NB4 (cell line): ENCODE measurements at regions not wholly inside any gene's neighbourhood (a gene's known extent, or its start where the extent isn't known, plus 50 kb on each side); places are given as distances from the start of the nearest gene placed in this dataset.

ENCODE experiments used
- DNase-seq: peaks from one replicate; pipeline ENCODE4 v3.0.0; 2010; ENCODE audit warnings: low read depth
- H3K4me3 ChIP-seq: one replicate; pipeline ENCODE4 v1.5.1; 2011; ENCODE audit warnings: mild to moderate bottlenecking, low read depth, low read length, moderate library complexity
- MYC ChIP-seq: IDR thresholded peaks from 2 replicates; pipeline ENCODE4 v1.6.1; 2011; ENCODE audit warnings: low read depth, low read length
- POLR2A ChIP-seq: IDR thresholded peaks from 2 replicates; pipeline ENCODE4 v1.6.1; 2011; ENCODE audit warnings: mild to moderate bottlenecking; ENCODE audit not compliant: insufficient read length; ENCODE audit errors: extremely low read depth
- TF ChIP-seq, protein P1 (sequence below): IDR thresholded peaks from 2 replicates; pipeline ENCODE4 v1.6.1; 2011; ENCODE audit warnings: low read depth, low read length
- TF ChIP-seq, protein P2 (sequence below): IDR thresholded peaks from one replicate; pipeline ENCODE4 v1.5.1; 2012; ENCODE audit warnings: low read depth, low read length

DNA sequence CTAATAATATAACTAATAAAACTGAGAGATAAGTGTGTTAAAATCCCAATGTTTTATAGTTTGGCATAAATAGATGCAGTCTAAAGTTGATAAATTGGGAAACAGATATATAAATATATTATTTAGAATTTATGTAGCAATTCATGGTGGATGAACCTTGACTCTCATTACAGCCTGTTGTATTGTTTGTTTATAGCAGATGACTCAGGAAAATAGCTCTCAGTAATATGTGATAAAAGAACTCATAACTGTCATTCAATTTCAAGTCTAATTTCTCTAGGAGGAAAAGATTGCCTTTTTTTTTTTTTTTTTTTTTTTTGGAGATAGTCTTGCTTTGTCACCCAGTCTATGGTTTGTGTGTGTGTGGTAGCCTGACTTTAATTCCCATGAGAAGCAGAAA, 603.2 kb upstream of the PKN2 start:
- no peak for DNase-seq
- TF ChIP-seq, protein P1, sequence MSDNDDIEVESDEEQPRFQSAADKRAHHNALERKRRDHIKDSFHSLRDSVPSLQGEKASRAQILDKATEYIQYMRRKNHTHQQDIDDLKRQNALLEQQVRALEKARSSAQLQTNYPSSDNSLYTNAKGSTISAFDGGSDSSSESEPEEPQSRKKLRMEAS, result no peak
- TF ChIP-seq MYC (no peak), POLR2A (no peak)
- TF ChIP-seq, protein P2, sequence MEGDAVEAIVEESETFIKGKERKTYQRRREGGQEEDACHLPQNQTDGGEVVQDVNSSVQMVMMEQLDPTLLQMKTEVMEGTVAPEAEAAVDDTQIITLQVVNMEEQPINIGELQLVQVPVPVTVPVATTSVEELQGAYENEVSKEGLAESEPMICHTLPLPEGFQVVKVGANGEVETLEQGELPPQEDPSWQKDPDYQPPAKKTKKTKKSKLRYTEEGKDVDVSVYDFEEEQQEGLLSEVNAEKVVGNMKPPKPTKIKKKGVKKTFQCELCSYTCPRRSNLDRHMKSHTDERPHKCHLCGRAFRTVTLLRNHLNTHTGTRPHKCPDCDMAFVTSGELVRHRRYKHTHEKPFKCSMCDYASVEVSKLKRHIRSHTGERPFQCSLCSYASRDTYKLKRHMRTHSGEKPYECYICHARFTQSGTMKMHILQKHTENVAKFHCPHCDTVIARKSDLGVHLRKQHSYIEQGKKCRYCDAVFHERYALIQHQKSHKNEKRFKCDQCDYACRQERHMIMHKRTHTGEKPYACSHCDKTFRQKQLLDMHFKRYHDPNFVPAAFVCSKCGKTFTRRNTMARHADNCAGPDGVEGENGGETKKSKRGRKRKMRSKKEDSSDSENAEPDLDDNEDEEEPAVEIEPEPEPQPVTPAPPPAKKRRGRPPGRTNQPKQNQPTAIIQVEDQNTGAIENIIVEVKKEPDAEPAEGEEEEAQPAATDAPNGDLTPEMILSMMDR, result no peak

DNA sequence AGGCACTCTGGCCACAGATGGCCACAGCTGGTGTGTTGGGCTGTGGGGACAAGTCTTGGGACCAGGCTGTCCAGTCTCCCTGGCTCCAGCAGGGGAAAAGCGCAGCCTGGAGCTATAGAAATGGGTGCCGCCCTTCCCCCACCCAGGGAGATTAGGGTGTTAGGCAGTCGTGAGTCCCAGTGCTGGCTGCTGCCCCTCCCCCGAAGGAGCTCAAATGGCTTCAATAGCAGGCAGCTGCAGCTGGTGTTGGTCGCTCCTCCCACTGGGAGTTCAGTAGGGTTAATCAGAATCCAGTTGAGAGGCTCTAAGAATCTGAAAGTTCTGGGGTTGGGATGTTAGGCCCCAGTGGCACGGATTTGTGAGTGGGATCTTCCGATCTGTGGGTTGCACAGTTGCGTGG, 595.6 kb upstream of the PKN2 start:
- no peak overlapping the region for H3K4me3 ChIP-seq
- no peak for DNase-seq
- TF ChIP-seq, protein P2, result no peak
- TF ChIP-seq, protein P1, result no peak
- TF ChIP-seq MYC (no peak), POLR2A (no peak)

More for the DNA sequence above, 603.2 kb upstream of the PKN2 start:
- no peak overlapping the region for H3K4me3 ChIP-seq

DNA sequence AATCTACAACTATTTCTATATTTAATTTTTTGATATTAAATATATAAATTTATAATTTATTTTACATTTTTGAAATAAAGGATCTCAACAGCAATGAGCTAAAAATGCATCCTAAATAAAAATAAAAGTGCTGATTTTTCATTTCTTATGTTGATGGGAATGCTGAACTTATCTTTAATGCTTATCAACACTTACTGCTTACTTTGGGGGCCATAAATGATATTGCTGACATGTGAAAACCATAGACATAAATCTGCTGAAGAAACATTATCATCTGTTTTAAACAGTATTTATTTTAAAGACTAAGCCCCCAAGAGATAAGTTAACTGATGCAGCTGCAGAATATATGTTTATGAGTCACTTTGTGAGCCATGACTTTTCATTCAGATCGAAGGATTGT, 594.1 kb upstream of the PKN2 start:
- DNase-seq, result no peak
- no peak overlapping the region for H3K4me3 ChIP-seq
- TF ChIP-seq MYC (no peak), POLR2A (no peak)
- TF ChIP-seq, protein P2, result no peak
- TF ChIP-seq, protein P1, result no peak

DNA sequence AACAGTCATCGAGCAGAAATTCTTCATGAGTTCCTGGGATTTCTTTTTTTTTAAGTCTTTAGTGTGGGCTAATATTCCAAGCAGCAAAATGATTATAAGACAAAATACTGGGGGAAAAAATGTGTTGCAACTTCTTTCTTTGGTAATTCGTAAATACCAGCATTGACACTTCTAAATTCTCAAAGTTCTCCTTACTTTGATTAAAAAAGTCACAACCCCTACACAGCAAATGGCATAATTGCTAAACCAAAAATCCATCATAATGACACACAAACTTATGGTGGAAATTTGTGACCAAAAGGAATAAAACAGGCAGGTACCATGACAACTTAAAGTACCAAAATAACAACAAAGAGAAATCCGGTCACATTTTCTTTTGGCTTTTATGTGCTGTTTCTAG, 585.2 kb upstream of the PKN2 start:
- no peak for DNase-seq
- no peak overlapping the region for H3K4me3 ChIP-seq
- TF ChIP-seq, protein P2, result no peak
- TF ChIP-seq MYC, result no peak
- no peak for TF ChIP-seq POLR2A
- TF ChIP-seq, protein P1, result no peak

DNA sequence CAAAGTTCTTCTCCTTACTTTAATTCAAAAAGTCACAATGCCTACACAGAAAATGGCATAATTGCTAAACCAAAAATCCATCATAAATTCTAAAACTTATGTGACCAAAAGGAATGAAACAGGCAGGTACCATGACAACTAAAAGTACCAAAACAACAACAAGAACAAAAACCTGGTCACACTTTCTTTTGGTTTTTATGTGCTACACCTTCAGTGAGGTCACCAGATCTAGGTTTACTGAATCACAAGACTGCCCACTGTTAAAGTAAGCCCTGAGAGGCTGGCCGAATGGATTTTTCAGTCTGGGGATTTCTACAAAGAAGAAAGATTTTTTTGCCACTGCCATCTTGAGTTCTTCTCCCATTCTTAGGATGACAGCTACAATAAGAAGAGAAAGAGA, 583.0 kb upstream of the PKN2 start:
- H3K4me3 ChIP-seq, result no peak overlapping the region
- DNase-seq, result no peak
- TF ChIP-seq, protein P2, result no peak
- TF ChIP-seq MYC (no peak), POLR2A (no peak)
- TF ChIP-seq, protein P1, result no peak

DNA sequence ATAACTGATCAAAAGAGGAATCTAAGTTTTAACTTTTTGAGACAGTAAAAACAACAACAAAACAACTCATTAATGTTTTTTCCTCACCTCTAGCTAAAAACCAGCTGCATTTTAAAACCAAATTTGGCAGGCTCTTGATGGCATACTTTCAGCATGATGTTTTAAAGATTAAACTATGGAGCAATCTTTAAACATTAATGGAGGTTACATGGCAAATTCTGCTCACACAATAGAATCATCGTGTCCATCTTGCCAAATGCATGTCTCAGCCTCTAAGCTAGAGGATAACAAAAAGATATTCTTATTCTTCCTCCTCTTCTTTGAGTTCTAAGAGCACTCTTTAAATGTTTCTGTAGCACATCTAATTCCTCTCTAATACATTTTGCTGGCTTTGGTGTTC, 579.8 kb upstream of the PKN2 start:
- TF ChIP-seq, protein P1, result no peak
- TF ChIP-seq, protein P2, result no peak
- TF ChIP-seq POLR2A, result no peak
- no peak for TF ChIP-seq MYC
- DNase-seq, result no peak
- H3K4me3 ChIP-seq, result no peak overlapping the region
